Right lobe of liver (tissue), 4 donors: ENCODE measurements at regions not wholly inside any gene's neighbourhood (a gene's known extent, or its start where the extent isn't known, plus 50 kb on each side); places are given as distances from the start of the nearest gene placed in this dataset.

Experiments
- POLR2A ChIP-seq: fragments of 450-650 bp; IDR thresholded peaks from one replicate; pipeline ENCODE4 v1.6.1; 2017; ENCODE audit warnings: antibody characterized with exemption, mild to moderate bottlenecking
- TF ChIP-seq, protein P1 (sequence below), 4 donors: fragments of 200-600 bp in 3 of 4; fragments of 450-650 bp in 1 of 4; IDR thresholded peaks; one replicate each; pipeline versions ENCODE4 v1.5.1 to v1.8.0; 2016 to 2022; ENCODE audit warnings: antibody characterized with exemption in 4 of 4, mild to moderate bottlenecking in 2 of 4
- donor health status: DM: no; HTN: no; CAD: no.
- donor health status: DM: no; HTN: no; CAD: no.
- donor health status: DM: no; HTN: yes; CAD: no.

DNA sequence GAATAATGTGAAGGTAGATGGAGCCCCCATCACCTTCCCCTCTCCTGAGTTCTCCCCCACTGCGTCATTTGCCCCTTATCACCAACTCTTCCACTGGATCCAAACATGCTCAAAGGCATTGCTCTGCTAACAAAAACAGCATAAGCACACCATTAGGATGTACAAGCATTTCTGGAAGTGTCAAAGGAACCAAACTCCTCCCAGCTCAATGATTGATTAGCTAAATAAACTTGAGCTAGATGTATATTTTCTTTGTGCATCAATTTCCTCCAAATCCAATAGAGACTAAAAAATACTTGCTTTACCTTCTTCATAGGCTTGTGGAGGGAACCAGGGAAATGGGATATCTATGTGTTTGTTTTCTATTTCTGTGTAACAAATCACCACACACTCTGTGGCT is 248.4 kb upstream of the JARID2 start:
- TF ChIP-seq, protein P1, sequence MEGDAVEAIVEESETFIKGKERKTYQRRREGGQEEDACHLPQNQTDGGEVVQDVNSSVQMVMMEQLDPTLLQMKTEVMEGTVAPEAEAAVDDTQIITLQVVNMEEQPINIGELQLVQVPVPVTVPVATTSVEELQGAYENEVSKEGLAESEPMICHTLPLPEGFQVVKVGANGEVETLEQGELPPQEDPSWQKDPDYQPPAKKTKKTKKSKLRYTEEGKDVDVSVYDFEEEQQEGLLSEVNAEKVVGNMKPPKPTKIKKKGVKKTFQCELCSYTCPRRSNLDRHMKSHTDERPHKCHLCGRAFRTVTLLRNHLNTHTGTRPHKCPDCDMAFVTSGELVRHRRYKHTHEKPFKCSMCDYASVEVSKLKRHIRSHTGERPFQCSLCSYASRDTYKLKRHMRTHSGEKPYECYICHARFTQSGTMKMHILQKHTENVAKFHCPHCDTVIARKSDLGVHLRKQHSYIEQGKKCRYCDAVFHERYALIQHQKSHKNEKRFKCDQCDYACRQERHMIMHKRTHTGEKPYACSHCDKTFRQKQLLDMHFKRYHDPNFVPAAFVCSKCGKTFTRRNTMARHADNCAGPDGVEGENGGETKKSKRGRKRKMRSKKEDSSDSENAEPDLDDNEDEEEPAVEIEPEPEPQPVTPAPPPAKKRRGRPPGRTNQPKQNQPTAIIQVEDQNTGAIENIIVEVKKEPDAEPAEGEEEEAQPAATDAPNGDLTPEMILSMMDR (IDR thresholded peaks at IDR 0.05), result no peak
- TF ChIP-seq POLR2A, result no peak
